ENCODE measurements at regions not wholly inside any gene's neighbourhood (a gene's known extent, or its start where the extent isn't known, plus 50 kb on each side); places are given as distances from the start of the nearest gene placed in this dataset.
A peak's percentile ranks its signal among the peaks of the same experiment; 100 is the strongest.
"Not testable (repeated sequence)": the region's sequence is repeated elsewhere in the genome, so short reads cannot be mapped to it uniquely, and the experiment has no call there.

DNA sequence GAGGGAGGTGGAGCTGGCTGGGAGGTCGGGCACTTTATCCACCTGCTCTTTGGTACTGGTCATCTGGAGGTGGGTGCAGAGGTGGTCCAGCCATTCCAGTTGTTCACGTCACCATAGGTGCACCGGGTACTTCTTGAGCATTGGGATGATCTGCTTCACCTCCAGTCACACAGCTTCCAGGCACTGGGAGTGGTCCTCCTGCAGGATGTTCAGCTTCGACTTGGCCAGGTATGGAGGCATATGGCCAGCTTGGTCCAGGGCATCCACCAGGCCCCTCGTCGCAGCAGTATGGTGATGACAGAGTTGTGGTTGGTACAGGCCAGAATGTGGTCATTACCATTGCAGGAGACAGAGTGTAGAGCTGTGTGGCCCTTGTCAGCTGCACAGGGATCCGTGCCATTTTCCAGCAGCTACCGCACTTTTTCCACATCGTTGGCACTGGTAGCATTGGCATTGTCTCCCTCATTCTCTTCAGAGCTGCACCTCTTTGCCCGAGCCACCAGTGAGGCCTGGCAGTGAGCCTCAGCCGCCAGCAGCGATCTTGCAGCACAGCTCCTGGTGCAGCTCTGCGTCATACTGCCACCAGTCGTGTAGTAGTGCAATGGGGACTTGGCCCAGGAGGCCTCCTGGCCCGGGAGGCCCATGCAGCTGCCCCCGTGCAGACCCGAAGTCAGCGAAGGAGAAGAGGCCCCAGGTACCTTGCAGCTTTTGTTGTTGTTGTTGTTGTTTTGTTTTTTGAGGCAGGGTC, 150.9 kb downstream of the ZNF22 start:
- TF ChIP-seq ZFX (IDR thresholded peaks at IDR 0.05; ENCODE audit: borderline replicate concordance), result no peak
- TF ChIP-seq, protein P1, sequence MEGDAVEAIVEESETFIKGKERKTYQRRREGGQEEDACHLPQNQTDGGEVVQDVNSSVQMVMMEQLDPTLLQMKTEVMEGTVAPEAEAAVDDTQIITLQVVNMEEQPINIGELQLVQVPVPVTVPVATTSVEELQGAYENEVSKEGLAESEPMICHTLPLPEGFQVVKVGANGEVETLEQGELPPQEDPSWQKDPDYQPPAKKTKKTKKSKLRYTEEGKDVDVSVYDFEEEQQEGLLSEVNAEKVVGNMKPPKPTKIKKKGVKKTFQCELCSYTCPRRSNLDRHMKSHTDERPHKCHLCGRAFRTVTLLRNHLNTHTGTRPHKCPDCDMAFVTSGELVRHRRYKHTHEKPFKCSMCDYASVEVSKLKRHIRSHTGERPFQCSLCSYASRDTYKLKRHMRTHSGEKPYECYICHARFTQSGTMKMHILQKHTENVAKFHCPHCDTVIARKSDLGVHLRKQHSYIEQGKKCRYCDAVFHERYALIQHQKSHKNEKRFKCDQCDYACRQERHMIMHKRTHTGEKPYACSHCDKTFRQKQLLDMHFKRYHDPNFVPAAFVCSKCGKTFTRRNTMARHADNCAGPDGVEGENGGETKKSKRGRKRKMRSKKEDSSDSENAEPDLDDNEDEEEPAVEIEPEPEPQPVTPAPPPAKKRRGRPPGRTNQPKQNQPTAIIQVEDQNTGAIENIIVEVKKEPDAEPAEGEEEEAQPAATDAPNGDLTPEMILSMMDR (IDR thresholded peaks at IDR 0.05), result no peak
- H3K27ac ChIP-seq, result no peak overlapping the region

DNA sequence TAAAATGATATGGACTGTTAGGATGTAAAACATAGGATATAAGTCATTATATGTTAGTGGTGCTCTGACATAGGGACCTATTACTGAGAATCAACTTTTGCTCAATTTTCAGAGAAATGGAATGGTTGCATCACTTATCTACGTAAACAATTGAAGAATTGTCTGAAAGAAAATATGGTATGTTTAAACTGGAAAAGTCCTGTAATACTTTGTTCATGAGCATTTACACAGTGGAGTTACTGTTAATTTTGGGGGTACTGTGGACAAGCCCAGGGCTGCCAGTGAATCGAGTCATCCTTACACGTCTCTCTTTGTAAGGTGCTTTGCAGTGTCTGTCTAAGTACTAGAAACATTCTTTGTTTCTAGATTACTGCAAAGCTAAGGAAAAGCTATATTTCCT, 152.0 kb downstream of the ZNF22 start:
- TF ChIP-seq, protein P1 (IDR thresholded peaks at IDR 0.05), result no peak
- TF ChIP-seq ZFX (IDR thresholded peaks at IDR 0.05; ENCODE audit: borderline replicate concordance), result no peak
- H3K27ac ChIP-seq, result no peak overlapping the region

DNA sequence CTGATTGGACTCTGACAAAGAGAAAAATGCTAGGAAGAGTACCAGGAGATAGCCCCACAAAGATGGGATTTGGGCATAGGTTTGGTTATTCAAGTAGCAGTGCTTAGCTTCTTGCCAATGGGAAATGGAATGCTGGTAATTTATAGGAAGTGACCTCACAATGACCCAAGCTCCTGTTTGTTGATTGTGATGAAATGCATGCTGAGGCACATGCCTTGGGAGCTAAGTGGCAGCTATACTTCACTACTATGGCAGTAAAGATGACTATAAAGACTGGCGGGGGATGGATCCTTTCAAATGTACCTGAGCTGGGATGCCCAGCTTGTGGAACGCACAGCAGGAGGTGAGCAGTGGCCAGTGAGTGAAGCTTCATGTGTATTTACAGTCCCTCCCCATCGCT, 153.8 kb downstream of the ZNF22 start:
- no peak overlapping the region for H3K27ac ChIP-seq
- TF ChIP-seq ZFX (IDR thresholded peaks at IDR 0.05; ENCODE audit: borderline replicate concordance), result no peak
- TF ChIP-seq, protein P1 (IDR thresholded peaks at IDR 0.05), result no peak

DNA sequence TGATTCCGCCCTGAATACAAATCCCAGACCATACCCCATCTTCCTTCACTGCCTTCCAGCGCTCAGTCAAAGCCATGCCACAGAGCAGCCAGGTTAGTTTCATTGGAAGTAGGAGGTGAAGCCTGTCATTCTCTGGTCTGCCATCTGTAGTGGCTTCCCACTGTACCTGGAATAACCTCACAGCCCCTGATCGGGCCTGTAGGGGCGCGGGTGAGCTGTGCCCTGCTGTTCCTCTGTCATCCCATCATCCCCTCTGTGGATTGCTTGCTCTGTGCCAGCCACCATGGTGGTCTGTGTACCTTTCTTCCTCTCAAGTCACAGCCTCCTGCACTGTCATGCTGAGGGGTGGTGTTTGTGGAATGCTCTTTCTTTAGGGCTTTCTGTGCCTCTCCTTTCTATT, 155.1 kb downstream of the ZNF22 start:
- H3K27ac ChIP-seq, result no peak overlapping the region
- TF ChIP-seq ZFX (IDR thresholded peaks at IDR 0.05; ENCODE audit: borderline replicate concordance), result no peak
- TF ChIP-seq, protein P1 (IDR thresholded peaks at IDR 0.05), result peak; percentile 24; the same call in 1 of the 2 replicates

DNA sequence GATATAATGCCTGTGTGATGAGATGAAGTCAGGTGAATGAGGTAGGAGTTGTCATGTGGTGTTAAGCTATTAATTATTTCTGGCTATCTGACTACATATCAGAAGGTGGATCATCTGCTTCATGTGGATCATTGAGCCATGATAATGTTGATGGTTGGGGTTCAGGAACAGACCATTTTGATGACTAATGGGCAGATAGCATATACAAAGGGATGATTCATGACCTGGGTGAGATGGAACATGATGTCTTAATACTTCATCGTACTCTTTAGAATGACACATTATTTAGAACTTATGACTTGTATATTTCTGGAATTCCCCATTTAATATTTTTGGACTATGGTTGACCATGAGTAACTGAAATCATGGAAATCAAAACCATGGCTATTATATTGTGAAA, 155.1 kb downstream of the OR13A1 start:
- TF ChIP-seq, protein P1 (IDR thresholded peaks at IDR 0.05), result no peak
- TF ChIP-seq ZFX (IDR thresholded peaks at IDR 0.05; ENCODE audit: borderline replicate concordance), result no peak
- H3K27ac ChIP-seq, result no peak overlapping the region

DNA sequence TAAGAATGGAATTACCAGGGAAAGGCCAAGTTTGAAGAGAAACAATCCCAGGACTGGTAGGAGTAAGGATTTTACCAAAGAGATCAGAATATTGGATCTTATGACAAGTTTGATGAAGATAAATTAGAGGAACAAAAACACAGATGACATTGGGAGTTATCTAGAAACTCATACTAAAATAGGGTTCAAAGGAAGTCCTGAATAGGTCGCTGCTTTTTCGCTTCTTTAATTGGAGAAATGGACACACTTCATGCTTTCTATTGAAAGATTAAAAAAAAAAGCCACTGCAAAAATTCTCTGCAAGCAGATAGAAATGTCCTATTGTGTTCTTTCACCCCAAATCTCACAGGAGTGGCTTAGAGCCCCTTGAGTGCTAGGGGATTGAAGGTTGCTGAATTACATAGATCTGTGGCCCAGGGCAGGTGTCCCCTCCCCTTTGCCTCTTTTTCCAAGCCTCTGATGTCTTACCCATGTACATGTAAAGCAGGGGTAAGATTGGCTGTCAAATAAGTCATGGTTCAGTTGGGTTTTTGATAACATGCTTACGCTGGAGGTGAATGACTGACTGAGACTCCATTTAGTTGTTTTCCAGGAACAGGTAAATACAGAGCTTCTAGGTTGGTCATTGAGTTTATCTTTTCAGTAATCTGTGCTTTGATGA, 152.0 kb downstream of the OR13A1 start:
- no peak overlapping the region for H3K27ac ChIP-seq
- no peak for TF ChIP-seq ZFX (IDR thresholded peaks at IDR 0.05; ENCODE audit: borderline replicate concordance)

DNA sequence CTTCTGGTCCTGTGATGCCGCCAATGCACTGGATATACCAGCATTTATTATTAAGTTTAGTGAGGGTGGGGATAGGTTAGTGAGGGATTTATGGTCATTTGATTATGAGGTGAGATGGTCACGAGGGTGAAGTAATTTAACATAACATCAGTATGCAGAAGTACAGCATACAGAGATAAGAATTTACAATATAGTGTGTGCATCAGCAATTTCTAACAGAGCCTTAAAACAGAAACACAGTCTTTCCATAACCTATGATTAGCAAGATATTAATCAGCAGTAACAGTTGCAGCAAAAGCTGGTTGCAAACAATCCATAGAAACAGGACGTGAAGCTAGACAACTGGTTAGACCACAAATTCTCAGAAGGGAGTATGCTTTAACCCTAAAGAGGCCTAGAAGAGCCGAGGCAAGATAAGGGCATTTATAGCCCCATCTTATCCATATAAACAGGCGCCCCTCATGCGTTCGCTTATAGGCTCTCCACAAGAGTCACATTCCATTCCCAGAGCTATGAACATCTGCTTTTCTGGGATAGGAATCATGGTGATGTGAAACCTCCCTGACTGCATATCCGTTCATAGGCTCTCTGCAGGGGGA, 139.8 kb downstream of the OR13A1 start:
- H3K27ac ChIP-seq, result not testable (repeated sequence)

DNA sequence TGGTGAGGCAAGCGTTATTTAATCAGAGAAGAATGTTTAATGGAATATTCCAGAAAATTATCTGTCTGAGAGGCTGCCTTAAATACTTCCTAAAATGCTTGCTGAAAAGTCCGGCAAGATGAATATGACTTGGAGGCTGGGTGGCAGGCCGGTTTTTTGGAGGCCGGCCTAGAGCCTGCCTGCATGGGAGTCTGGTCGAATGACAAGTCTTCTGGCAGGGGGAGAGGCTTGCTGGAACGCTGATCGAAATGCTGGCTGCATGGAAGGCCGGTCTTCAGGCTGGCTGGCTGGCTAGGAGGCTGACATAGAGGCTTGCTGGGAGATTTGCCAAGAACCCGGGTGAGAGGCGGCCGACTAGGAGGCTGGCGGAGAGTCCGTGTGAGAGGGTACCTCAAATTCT, 135.7 kb downstream of the OR13A1 start:
- TF ChIP-seq ZFX (IDR thresholded peaks at IDR 0.05; ENCODE audit: borderline replicate concordance), result no peak
- TF ChIP-seq, protein P1 (IDR thresholded peaks at IDR 0.05), result no peak
- H3K27ac ChIP-seq, result no peak overlapping the region

Measured in 22Rv1 (cell line).